ENCODE measurements at regions not wholly inside any gene's neighbourhood (a gene's known extent, or its start where the extent isn't known, plus 50 kb on each side); places are given as distances from the start of the nearest gene placed in this dataset.

DNA sequence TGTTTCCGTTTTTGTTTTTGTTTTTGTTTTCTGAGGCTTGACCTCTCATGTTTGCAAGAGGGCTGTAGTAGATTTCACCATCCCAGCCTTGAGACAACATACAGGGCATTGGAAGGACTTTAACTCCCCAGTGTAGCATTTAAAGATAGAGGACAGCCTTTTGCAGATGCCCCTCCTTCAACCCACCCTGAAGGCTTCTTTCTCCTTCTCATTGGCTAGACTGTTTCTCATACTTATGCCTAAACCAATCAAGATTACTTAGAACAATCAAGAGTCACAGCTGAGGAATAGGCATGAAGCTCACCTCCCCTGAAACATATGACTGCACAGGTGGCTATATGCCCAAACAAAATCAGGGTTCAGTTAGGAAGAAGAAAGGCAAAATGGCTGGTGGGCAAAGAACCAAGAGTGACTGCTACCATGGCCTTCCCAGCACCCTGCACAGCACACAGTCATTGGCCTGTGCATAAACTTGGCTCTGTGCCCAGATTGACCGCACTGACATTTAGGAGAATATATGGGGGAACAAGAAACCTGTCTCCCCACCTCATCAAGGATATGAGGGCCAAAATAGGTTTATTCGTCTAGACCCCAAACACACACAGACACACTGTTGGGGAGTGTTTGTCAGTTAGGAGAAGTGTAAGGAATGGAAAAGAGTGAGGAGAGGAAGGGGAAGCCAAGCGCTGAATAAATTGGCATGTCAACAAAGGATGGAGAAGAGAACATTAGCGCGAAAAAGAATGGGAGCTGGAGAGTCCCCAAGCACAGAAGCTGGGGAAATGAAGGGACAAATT, 137.3 kb upstream of the RANBP3L start:
- TF ChIP-seq GABPA (IDR thresholded peaks at IDR 0.05; ENCODE audit: low read depth) (no peak), SPI1 (IDR thresholded peaks at IDR 0.05; ENCODE audit: borderline replicate concordance, low read depth) (no peak), POLR2AphosphoS5 (IDR thresholded peaks at IDR 0.05; ENCODE audit: low read depth) (no peak)
- TF ChIP-seq, protein P1, sequence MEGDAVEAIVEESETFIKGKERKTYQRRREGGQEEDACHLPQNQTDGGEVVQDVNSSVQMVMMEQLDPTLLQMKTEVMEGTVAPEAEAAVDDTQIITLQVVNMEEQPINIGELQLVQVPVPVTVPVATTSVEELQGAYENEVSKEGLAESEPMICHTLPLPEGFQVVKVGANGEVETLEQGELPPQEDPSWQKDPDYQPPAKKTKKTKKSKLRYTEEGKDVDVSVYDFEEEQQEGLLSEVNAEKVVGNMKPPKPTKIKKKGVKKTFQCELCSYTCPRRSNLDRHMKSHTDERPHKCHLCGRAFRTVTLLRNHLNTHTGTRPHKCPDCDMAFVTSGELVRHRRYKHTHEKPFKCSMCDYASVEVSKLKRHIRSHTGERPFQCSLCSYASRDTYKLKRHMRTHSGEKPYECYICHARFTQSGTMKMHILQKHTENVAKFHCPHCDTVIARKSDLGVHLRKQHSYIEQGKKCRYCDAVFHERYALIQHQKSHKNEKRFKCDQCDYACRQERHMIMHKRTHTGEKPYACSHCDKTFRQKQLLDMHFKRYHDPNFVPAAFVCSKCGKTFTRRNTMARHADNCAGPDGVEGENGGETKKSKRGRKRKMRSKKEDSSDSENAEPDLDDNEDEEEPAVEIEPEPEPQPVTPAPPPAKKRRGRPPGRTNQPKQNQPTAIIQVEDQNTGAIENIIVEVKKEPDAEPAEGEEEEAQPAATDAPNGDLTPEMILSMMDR (IDR thresholded peaks at IDR 0.05; ENCODE audit: insufficient read depth, low read length): no peak
- TF ChIP-seq, protein P2, sequence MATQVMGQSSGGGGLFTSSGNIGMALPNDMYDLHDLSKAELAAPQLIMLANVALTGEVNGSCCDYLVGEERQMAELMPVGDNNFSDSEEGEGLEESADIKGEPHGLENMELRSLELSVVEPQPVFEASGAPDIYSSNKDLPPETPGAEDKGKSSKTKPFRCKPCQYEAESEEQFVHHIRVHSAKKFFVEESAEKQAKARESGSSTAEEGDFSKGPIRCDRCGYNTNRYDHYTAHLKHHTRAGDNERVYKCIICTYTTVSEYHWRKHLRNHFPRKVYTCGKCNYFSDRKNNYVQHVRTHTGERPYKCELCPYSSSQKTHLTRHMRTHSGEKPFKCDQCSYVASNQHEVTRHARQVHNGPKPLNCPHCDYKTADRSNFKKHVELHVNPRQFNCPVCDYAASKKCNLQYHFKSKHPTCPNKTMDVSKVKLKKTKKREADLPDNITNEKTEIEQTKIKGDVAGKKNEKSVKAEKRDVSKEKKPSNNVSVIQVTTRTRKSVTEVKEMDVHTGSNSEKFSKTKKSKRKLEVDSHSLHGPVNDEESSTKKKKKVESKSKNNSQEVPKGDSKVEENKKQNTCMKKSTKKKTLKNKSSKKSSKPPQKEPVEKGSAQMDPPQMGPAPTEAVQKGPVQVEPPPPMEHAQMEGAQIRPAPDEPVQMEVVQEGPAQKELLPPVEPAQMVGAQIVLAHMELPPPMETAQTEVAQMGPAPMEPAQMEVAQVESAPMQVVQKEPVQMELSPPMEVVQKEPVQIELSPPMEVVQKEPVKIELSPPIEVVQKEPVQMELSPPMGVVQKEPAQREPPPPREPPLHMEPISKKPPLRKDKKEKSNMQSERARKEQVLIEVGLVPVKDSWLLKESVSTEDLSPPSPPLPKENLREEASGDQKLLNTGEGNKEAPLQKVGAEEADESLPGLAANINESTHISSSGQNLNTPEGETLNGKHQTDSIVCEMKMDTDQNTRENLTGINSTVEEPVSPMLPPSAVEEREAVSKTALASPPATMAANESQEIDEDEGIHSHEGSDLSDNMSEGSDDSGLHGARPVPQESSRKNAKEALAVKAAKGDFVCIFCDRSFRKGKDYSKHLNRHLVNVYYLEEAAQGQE (IDR thresholded peaks at IDR 0.05; ENCODE audit: insufficient replicate concordance, low read depth): no peak
- no peak for DNase-seq (ENCODE audit: low read depth in 1 of 2, low spot score in 1 of 2)
- no peak overlapping the region for H3K4me3 ChIP-seq (replicated peaks; ENCODE audit: insufficient read depth, low read length)
- H3K27ac ChIP-seq (replicated peaks): no peak overlapping the region
- H3K27me3 ChIP-seq (ENCODE audit: insufficient read depth, poor library complexity, severe bottlenecking): no peaks in the 10 kb centered on the region

DNA sequence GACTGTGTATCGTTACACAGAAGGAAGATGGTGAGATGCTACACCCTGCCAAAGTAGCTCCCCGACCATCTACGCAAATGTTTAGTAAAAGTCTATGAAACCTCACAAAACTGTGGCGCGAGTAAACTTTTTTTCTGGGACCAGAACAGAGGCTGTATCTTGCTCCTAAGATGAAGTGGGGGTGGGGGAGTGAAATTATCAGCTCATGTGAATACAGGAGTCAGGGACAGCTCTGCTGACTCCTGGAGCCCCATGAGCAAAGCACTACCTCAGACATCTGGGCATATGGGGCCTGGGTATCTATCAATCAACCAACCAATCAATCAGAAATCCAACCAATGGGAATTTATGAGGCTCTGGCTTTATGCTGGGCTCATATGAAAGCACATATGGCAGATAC, 138.6 kb upstream of the RANBP3L start:
- TF ChIP-seq, protein P1 (IDR thresholded peaks at IDR 0.05; ENCODE audit: insufficient read depth, low read length): no peak
- TF ChIP-seq POLR2AphosphoS5 (IDR thresholded peaks at IDR 0.05; ENCODE audit: low read depth): no peak
- no peak for TF ChIP-seq SPI1 (IDR thresholded peaks at IDR 0.05; ENCODE audit: borderline replicate concordance, low read depth)
- no peak for TF ChIP-seq GABPA (IDR thresholded peaks at IDR 0.05; ENCODE audit: low read depth)
- TF ChIP-seq, protein P2 (IDR thresholded peaks at IDR 0.05; ENCODE audit: insufficient replicate concordance, low read depth): no peak
- H3K27me3 ChIP-seq (ENCODE audit: insufficient read depth, poor library complexity, severe bottlenecking): no peaks in the 10 kb centered on the region
- no peak overlapping the region for H3K4me3 ChIP-seq (replicated peaks; ENCODE audit: insufficient read depth, low read length)
- no peak for DNase-seq (ENCODE audit: low read depth in 1 of 2, low spot score in 1 of 2)
- no peak overlapping the region for H3K27ac ChIP-seq (replicated peaks)

DNA sequence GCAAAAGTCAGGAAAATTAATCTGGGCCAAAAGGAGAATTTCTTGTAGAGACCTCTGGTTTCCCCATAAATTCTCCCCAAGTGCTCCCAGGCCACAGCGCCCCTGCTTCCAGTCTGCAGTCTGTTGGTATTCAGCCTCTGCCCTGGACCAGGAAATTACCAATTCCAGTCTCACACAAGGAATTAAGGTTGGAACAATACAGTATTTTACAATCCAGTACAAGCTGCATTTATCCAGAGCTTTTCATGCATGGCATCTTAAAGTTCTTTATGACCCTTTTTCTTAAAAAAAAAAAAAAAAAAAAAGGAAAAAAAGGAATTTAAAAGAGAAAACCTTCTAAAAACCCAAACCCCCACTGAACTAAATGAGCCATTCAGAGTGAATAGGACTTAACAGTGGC, 139.6 kb upstream of the RANBP3L start:
- TF ChIP-seq SPI1 (IDR thresholded peaks at IDR 0.05; ENCODE audit: borderline replicate concordance, low read depth) (no peak), POLR2AphosphoS5 (IDR thresholded peaks at IDR 0.05; ENCODE audit: low read depth) (no peak), GABPA (IDR thresholded peaks at IDR 0.05; ENCODE audit: low read depth) (no peak)
- TF ChIP-seq, protein P1 (IDR thresholded peaks at IDR 0.05; ENCODE audit: insufficient read depth, low read length): no peak
- TF ChIP-seq, protein P2 (IDR thresholded peaks at IDR 0.05; ENCODE audit: insufficient replicate concordance, low read depth): no peak
- H3K27me3 ChIP-seq (ENCODE audit: insufficient read depth, poor library complexity, severe bottlenecking): no peaks in the 10 kb centered on the region
- DNase-seq (ENCODE audit: low read depth in 1 of 2, low spot score in 1 of 2): no peak
- H3K4me3 ChIP-seq (replicated peaks; ENCODE audit: insufficient read depth, low read length): no peak overlapping the region
- no peak overlapping the region for H3K27ac ChIP-seq (replicated peaks)

Measured in HL-60 (cell line).